ENCODE measurements at regions not wholly inside any gene's neighbourhood (a gene's known extent, or its start where the extent isn't known, plus 50 kb on each side); places are given as distances from the start of the nearest gene placed in this dataset.

DNA sequence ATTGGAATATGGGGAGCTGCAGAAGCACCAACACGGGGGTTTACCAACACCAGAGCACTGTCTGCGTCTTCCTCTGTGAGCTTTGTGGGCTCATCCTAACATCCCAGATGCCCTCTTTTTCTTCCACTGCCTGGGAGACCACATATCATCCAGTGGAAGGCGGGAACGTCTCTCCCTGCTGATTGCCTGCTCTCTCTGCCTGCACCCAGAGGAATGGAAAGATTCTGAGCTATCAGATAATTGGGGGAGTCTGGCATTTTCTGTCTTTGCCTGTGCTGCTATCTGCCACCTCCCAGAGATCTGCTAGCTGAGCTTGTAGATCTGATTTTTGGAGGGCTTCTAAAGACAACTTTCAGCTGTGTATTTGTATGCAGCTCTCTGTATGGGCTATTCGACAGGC lies 166.2 kb upstream of the PLXNA2 start:
- no peak overlapping the region for H2BK120ac ChIP-seq (ENCODE audit: low read depth, low read length)
- no peak overlapping the region for H3K14ac ChIP-seq (ENCODE audit: low read length in 2 of 2)
- no peak overlapping the region for H2BK5ac ChIP-seq (ENCODE audit: low read depth, low read length, poor library complexity, severe bottlenecking)
- H3K27me3 ChIP-seq (ENCODE audit: control insufficient read depth in 1 of 2, insufficient read depth in 1 of 2, low read length in 2 of 2) = no peaks in the 10 kb centered on the region
- H3K9me3 ChIP-seq (ENCODE audit: control insufficient read depth, low read length) = peaks cover 1% of the 10 kb centered on the region
- no peak overlapping the region for H3K4me2 ChIP-seq (ENCODE audit: low read length, poor library complexity, severe bottlenecking)
- peak overlapping the region in 1 of 2 experiments; percentile 42 for H3K23ac ChIP-seq (ENCODE audit: low read length in 2 of 2)
- H2BK15ac ChIP-seq (ENCODE audit: low read depth, poor library complexity, severe bottlenecking) = no peak overlapping the region
- WGBS = 60% methylated on average over 5 of the region's 5 CpGs
- no peak overlapping the region for H3K4me3 ChIP-seq (ENCODE audit: insufficient read depth in 1 of 2, low read depth in 1 of 2, low read length in 2 of 2)
- no peak overlapping the region for H3K18ac ChIP-seq (ENCODE audit: low read depth in 1 of 2, low read length in 2 of 2)
- DNase-seq = no peak
- H4K91ac ChIP-seq (ENCODE audit: low read length) = no peak overlapping the region
- no peak overlapping the region for H2AK5ac ChIP-seq (ENCODE audit: low read length, severe bottlenecking)
- no peak overlapping the region for H3K27ac ChIP-seq (ENCODE audit: low read length, poor library complexity, severe bottlenecking)
- H3K4ac ChIP-seq (ENCODE audit: low read depth in 1 of 2, low read length in 2 of 2) = no peak overlapping the region
- no peaks in the 10 kb centered on the region for H3K79me1 ChIP-seq (replicated peaks; ENCODE audit: low read length, poor library complexity, severe bottlenecking)
- H4K8ac ChIP-seq (ENCODE audit: low read length) = no peak overlapping the region
- H2BK12ac ChIP-seq (ENCODE audit: low read length in 2 of 2) = no peak overlapping the region
- no peak overlapping the region for H2AFZ ChIP-seq (ENCODE audit: low read depth, low read length)
- no peaks in the 10 kb centered on the region for H3K36me3 ChIP-seq (ENCODE audit: control insufficient read depth in 1 of 2, insufficient read depth in 2 of 2, low read depth in 1 of 2, low read length in 2 of 2)
- H3K4me1 ChIP-seq (ENCODE audit: control insufficient read depth, insufficient read depth, low read depth, low read length) = no peaks in the 10 kb centered on the region
- H3K9ac ChIP-seq (ENCODE audit: low read length) = no peak overlapping the region

DNA sequence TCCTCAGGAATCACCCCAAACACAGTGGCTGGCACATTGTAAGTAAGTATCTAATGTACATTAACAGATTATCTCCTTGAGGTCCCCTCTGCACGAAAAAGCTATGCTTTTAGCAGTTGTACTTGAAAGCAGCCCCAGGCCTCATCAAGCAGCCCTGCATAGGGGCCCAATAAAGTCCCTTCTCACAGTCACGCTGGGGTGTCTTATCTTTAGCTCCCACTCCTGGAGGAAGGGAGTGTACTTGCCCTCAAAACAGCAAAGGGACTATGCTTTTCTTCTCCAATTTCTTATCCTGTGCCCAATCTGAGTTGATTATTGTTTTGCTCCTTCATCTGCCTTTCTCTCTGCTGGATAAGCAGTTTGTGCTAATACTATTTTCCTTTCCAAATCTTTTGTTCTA lies 168.8 kb upstream of the PLXNA2 start:
- no peaks in the 10 kb centered on the region for H3K4me1 ChIP-seq (ENCODE audit: control insufficient read depth, insufficient read depth, low read depth, low read length)
- WGBS = 46% methylated on average over 2 of the region's 2 CpGs
- no peak overlapping the region for H3K4ac ChIP-seq (ENCODE audit: low read depth in 1 of 2, low read length in 2 of 2)
- H3K9me3 ChIP-seq (ENCODE audit: control insufficient read depth, low read length) = no peaks in the 10 kb centered on the region
- H3K23ac ChIP-seq (ENCODE audit: low read length in 2 of 2) = no peak overlapping the region
- H2BK120ac ChIP-seq (ENCODE audit: low read depth, low read length) = no peak overlapping the region
- H2BK15ac ChIP-seq (ENCODE audit: low read depth, poor library complexity, severe bottlenecking) = no peak overlapping the region
- H3K9ac ChIP-seq (ENCODE audit: low read length) = no peak overlapping the region
- no peaks in the 10 kb centered on the region for H3K36me3 ChIP-seq (ENCODE audit: control insufficient read depth in 1 of 2, insufficient read depth in 2 of 2, low read depth in 1 of 2, low read length in 2 of 2)
- H3K79me1 ChIP-seq (replicated peaks; ENCODE audit: low read length, poor library complexity, severe bottlenecking) = no peaks in the 10 kb centered on the region
- H2BK12ac ChIP-seq (ENCODE audit: low read length in 2 of 2) = no peak overlapping the region
- no peak overlapping the region for H3K27ac ChIP-seq (ENCODE audit: low read length, poor library complexity, severe bottlenecking)
- no peak overlapping the region for H3K4me3 ChIP-seq (ENCODE audit: insufficient read depth in 1 of 2, low read depth in 1 of 2, low read length in 2 of 2)
- H3K27me3 ChIP-seq (ENCODE audit: control insufficient read depth in 1 of 2, insufficient read depth in 1 of 2, low read length in 2 of 2) = no peaks in the 10 kb centered on the region
- H4K8ac ChIP-seq (ENCODE audit: low read length) = no peak overlapping the region
- no peak overlapping the region for H3K4me2 ChIP-seq (ENCODE audit: low read length, poor library complexity, severe bottlenecking)
- H2BK5ac ChIP-seq (ENCODE audit: low read depth, low read length, poor library complexity, severe bottlenecking) = no peak overlapping the region
- no peak overlapping the region for H3K14ac ChIP-seq (ENCODE audit: low read length in 2 of 2)
- no peak overlapping the region for H4K91ac ChIP-seq (ENCODE audit: low read length)
- H2AK5ac ChIP-seq (ENCODE audit: low read length, severe bottlenecking) = no peak overlapping the region
- DNase-seq = no peak
- no peak overlapping the region for H2AFZ ChIP-seq (ENCODE audit: low read depth, low read length)
- no peak overlapping the region for H3K18ac ChIP-seq (ENCODE audit: low read depth in 1 of 2, low read length in 2 of 2)

DNA sequence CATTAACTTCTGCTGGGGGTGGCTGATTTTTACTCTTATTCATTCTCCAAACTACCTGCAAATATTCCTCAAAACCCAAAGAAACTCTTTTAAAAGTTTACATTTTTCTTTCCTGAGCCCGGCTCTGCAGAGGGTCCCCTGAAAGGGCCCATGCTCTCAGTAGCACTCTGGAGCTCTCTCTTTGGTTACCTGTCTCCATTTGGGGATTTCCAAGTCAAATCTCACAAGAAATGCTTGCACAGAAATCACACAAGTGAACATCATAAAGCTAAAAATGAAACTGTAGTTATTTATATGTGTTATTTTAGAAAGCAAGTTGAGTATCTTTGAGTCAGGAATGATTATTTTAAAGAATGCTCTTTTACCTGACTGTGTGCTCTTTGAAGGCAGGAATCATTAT lies 174.5 kb upstream of the PLXNA2 start:
- no peak overlapping the region for H4K91ac ChIP-seq (ENCODE audit: low read length)
- no peak overlapping the region for H3K4me2 ChIP-seq (ENCODE audit: low read length, poor library complexity, severe bottlenecking)
- H3K23ac ChIP-seq (ENCODE audit: low read length in 2 of 2) = no peak overlapping the region
- no peak overlapping the region for H2BK15ac ChIP-seq (ENCODE audit: low read depth, poor library complexity, severe bottlenecking)
- H3K4me3 ChIP-seq (ENCODE audit: insufficient read depth in 1 of 2, low read depth in 1 of 2, low read length in 2 of 2) = no peak overlapping the region
- H3K4ac ChIP-seq (ENCODE audit: low read depth in 1 of 2, low read length in 2 of 2) = no peak overlapping the region
- 97% methylated on average over 1 of the region's 1 CpG for whole genome bisulfite sequencing
- H3K27me3 ChIP-seq (ENCODE audit: control insufficient read depth in 1 of 2, insufficient read depth in 1 of 2, low read length in 2 of 2) = no peaks in the 10 kb centered on the region
- no peaks in the 10 kb centered on the region for H3K36me3 ChIP-seq (ENCODE audit: control insufficient read depth in 1 of 2, insufficient read depth in 2 of 2, low read depth in 1 of 2, low read length in 2 of 2)
- H2BK5ac ChIP-seq (ENCODE audit: low read depth, low read length, poor library complexity, severe bottlenecking) = no peak overlapping the region
- H2BK12ac ChIP-seq (ENCODE audit: low read length in 2 of 2) = no peak overlapping the region
- no peak overlapping the region for H2AK5ac ChIP-seq (ENCODE audit: low read length, severe bottlenecking)
- H4K8ac ChIP-seq (ENCODE audit: low read length) = no peak overlapping the region
- H3K18ac ChIP-seq (ENCODE audit: low read depth in 1 of 2, low read length in 2 of 2) = no peak overlapping the region
- no peaks in the 10 kb centered on the region for H3K9me3 ChIP-seq (ENCODE audit: control insufficient read depth, low read length)
- H3K9ac ChIP-seq (ENCODE audit: low read length) = no peak overlapping the region
- H3K4me1 ChIP-seq (ENCODE audit: control insufficient read depth, insufficient read depth, low read depth, low read length) = no peaks in the 10 kb centered on the region
- no peak for DNase-seq
- H2AFZ ChIP-seq (ENCODE audit: low read depth, low read length) = no peak overlapping the region
- H2BK120ac ChIP-seq (ENCODE audit: low read depth, low read length) = no peak overlapping the region
- no peak overlapping the region for H3K14ac ChIP-seq (ENCODE audit: low read length in 2 of 2)
- H3K79me1 ChIP-seq (replicated peaks; ENCODE audit: low read length, poor library complexity, severe bottlenecking) = no peaks in the 10 kb centered on the region
- H3K27ac ChIP-seq (ENCODE audit: low read length, poor library complexity, severe bottlenecking) = no peak overlapping the region

DNA sequence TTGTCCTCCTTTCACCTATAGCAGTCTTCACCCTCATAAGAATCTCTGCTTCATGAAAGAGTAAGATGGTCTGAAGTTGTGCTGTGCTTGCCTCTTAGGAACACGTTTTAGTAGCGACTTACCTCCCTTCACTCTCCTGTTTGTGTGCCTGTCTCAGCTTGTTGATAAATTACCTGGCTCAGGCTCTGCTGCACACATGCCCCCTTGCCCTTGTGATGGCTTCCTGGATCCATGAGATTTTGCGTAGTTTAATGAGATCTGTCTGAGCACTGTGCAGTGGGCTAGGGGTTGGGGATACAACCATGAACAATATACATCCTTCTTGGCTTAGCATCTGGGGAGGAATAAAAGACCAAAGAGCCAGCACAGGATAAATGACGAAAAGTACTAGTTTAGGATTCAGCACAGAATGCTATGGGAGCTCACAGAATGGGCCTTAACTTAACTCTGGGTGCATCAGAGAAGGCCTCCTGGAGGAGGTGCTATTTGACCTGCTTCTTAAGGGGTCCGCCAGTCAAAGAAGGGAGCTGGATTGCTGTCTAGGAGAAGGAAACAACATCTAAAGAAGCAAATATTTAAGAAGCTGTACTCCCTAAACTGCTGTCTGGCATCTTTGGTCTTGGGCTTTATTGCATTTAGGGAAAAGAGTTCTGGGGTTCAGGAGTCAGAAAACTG lies 175.7 kb upstream of the PLXNA2 start:
- Histone ChIP-seq H3K27ac (ENCODE audit: low read length, poor library complexity, severe bottlenecking) (no peak overlapping the region), H3K27me3 (ENCODE audit: control insufficient read depth in 1 of 2, insufficient read depth in 1 of 2, low read length in 2 of 2) (no peaks in the 10 kb centered on the region), H2AK5ac (ENCODE audit: low read length, severe bottlenecking) (no peak overlapping the region), H3K4me3 (ENCODE audit: insufficient read depth in 1 of 2, low read depth in 1 of 2, low read length in 2 of 2) (no peak overlapping the region), H2AFZ (ENCODE audit: low read depth, low read length) (no peak overlapping the region), H3K23ac (ENCODE audit: low read length in 2 of 2) (no peak overlapping the region), H3K79me1 (replicated peaks; ENCODE audit: low read length, poor library complexity, severe bottlenecking) (no peaks in the 10 kb centered on the region), H4K8ac (ENCODE audit: low read length) (no peak overlapping the region), H3K4me2 (ENCODE audit: low read length, poor library complexity, severe bottlenecking) (no peak overlapping the region), H3K4me1 (ENCODE audit: control insufficient read depth, insufficient read depth, low read depth, low read length) (no peaks in the 10 kb centered on the region), H2BK120ac (ENCODE audit: low read depth, low read length) (no peak overlapping the region), H3K14ac (ENCODE audit: low read length in 2 of 2) (no peak overlapping the region), H3K9ac (ENCODE audit: low read length) (no peak overlapping the region), H2BK12ac (ENCODE audit: low read length in 2 of 2) (no peak overlapping the region), H2BK5ac (ENCODE audit: low read depth, low read length, poor library complexity, severe bottlenecking) (no peak overlapping the region), H3K4ac (ENCODE audit: low read depth in 1 of 2, low read length in 2 of 2) (no peak overlapping the region), H3K9me3 (ENCODE audit: control insufficient read depth, low read length) (no peaks in the 10 kb centered on the region), H3K18ac (ENCODE audit: low read depth in 1 of 2, low read length in 2 of 2) (no peak overlapping the region), H2BK15ac (ENCODE audit: low read depth, poor library complexity, severe bottlenecking) (no peak overlapping the region), H3K36me3 (ENCODE audit: control insufficient read depth in 1 of 2, insufficient read depth in 2 of 2, low read depth in 1 of 2, low read length in 2 of 2) (no peaks in the 10 kb centered on the region), H4K91ac (ENCODE audit: low read length) (no peak overlapping the region)
- no peak for DNase-seq
- 76% methylated on average over 5 of the region's 5 CpGs for WGBS

Measured in mesenchymal stem cell (in vitro differentiated cells and primary cell).